ENCODE measurements at regions not wholly inside any gene's neighbourhood (a gene's known extent, or its start where the extent isn't known, plus 50 kb on each side); places are given as distances from the start of the nearest gene placed in this dataset.

DNA sequence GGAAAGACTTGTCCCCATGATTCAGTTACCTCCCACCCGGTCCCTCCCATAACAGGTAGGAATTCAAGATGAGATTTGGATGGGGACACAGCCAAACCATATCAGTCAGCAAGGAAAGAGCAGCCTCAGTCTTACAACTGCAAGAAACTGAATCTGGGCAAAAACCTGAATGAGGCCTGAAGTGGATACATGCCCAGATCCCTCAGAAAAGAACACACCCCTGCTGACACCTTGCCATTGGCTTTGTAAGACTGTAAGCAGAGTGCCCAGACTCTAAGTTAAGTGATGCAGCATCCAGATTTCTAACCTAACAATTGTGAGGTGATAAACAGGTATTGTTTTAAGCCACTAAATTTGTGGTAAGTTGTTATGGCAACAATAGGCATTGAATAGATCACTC is 670.8 kb downstream of the SORCS1 start:
- H3K79me2 ChIP-seq (ENCODE audit: control insufficient read depth, insufficient read depth, low read length): no peaks in the 10 kb centered on the region
- Mint-ChIP-seq H3K4me3 (no peak overlapping the region), H3K27ac (no peak overlapping the region), H3K4me1 (no peaks in the 10 kb centered on the region), H3K27me3 (no peaks in the 10 kb centered on the region), H3K9me3 (ENCODE audit: insufficient read depth) (no peaks in the 10 kb centered on the region)
- CTCF ChIA-PET: no interaction called here
- no peak overlapping the region for H3K9ac ChIP-seq (ENCODE audit: low read length)
- ATAC-seq (ENCODE audit: low read depth): no peak
- no peak overlapping the region for H3K4me2 ChIP-seq (replicated peaks; ENCODE audit: low read depth, low read length, poor library complexity, severe bottlenecking)
- no CpG with 5 or more reads among the region's 1 CpG for WGBS (ENCODE audit: insufficient coverage)
- intact Hi-C loops (cut with micrococcal nuclease): no loop called here
- no peak overlapping the region for H3K27ac ChIP-seq (ENCODE audit: low read length in 2 of 2)
- no peaks in the 10 kb centered on the region for H4K20me1 ChIP-seq (ENCODE audit: control insufficient read depth, insufficient read depth, low read length, poor library complexity, severe bottlenecking)
- H3K9me3 ChIP-seq (ENCODE audit: control extremely low read depth in 1 of 3, control insufficient read depth in 2 of 3, insufficient read depth in 1 of 3, low read length in 2 of 3): no peaks in the 10 kb centered on the region
- H3K4me1 ChIP-seq (ENCODE audit: control insufficient read depth in 2 of 2, insufficient read depth in 2 of 2, low read length in 2 of 2): no peaks in the 10 kb centered on the region
- H2AFZ ChIP-seq (ENCODE audit: insufficient read depth, low read depth, low read length, poor library complexity, severe bottlenecking): no peak overlapping the region
- no peaks in the 10 kb centered on the region for H3K27me3 ChIP-seq (replicated peaks in 1 of 4; ENCODE audit: control extremely low read depth in 1 of 4, control insufficient read depth in 3 of 4, insufficient read depth in 4 of 4, low read length in 3 of 4)
- no peak overlapping the region for H3K4me3 ChIP-seq (ENCODE audit: control extremely low read depth in 1 of 5, extremely low read depth in 1 of 5, insufficient read depth in 1 of 5, low read depth in 2 of 5, low read length in 4 of 5)
- no peaks in the 10 kb centered on the region for H3K36me3 ChIP-seq (replicated peaks in 1 of 2; ENCODE audit: control extremely low read depth in 1 of 2, control insufficient read depth in 1 of 2, extremely low read depth in 1 of 2, insufficient read depth in 2 of 2, low read length in 1 of 2)
- POLR2A ChIA-PET: no interaction called here
- TF ChIP-seq EZH2 (IDR thresholded peaks at IDR 0.05; ENCODE audit: borderline replicate concordance, insufficient read depth, low read depth, low read length, poor library complexity, severe bottlenecking): no peak
- TF ChIP-seq, protein P1, sequence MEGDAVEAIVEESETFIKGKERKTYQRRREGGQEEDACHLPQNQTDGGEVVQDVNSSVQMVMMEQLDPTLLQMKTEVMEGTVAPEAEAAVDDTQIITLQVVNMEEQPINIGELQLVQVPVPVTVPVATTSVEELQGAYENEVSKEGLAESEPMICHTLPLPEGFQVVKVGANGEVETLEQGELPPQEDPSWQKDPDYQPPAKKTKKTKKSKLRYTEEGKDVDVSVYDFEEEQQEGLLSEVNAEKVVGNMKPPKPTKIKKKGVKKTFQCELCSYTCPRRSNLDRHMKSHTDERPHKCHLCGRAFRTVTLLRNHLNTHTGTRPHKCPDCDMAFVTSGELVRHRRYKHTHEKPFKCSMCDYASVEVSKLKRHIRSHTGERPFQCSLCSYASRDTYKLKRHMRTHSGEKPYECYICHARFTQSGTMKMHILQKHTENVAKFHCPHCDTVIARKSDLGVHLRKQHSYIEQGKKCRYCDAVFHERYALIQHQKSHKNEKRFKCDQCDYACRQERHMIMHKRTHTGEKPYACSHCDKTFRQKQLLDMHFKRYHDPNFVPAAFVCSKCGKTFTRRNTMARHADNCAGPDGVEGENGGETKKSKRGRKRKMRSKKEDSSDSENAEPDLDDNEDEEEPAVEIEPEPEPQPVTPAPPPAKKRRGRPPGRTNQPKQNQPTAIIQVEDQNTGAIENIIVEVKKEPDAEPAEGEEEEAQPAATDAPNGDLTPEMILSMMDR (IDR thresholded peaks at IDR 0.05): no peak
- no peak for DNase-seq

DNA sequence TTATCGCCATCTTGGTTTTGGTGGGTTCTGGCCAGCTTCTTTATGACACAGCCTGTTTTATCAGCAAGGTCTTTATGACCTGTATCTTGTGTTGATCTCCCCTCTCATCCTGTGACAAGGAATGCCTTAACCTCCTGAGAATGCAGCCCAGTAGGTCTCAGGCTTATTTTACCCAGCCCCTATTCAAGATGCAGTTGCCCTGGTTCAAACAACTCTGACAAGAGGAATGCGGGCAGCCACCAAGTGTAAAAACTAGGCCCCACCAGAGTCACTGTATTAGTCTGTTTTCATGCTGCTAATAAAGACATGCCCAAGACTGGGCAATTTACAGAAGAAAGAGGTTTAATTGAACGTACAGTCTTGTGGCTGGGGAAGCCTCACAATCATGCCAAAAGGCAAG is 671.3 kb downstream of the SORCS1 start:
- Mint-ChIP-seq H3K4me1 (no peaks in the 10 kb centered on the region), H3K27ac (no peak overlapping the region), H3K9me3 (ENCODE audit: insufficient read depth) (no peaks in the 10 kb centered on the region), H3K27me3 (no peaks in the 10 kb centered on the region), H3K4me3 (no peak overlapping the region)
- Histone ChIP-seq H3K4me3 (ENCODE audit: control extremely low read depth in 1 of 5, extremely low read depth in 1 of 5, insufficient read depth in 1 of 5, low read depth in 2 of 5, low read length in 4 of 5) (no peak overlapping the region), H3K9me3 (ENCODE audit: control extremely low read depth in 1 of 3, control insufficient read depth in 2 of 3, insufficient read depth in 1 of 3, low read length in 2 of 3) (no peaks in the 10 kb centered on the region), H3K27me3 (replicated peaks in 1 of 4; ENCODE audit: control extremely low read depth in 1 of 4, control insufficient read depth in 3 of 4, insufficient read depth in 4 of 4, low read length in 3 of 4) (no peaks in the 10 kb centered on the region), H3K4me1 (ENCODE audit: control insufficient read depth in 2 of 2, insufficient read depth in 2 of 2, low read length in 2 of 2) (no peaks in the 10 kb centered on the region), H3K79me2 (ENCODE audit: control insufficient read depth, insufficient read depth, low read length) (no peaks in the 10 kb centered on the region), H4K20me1 (ENCODE audit: control insufficient read depth, insufficient read depth, low read length, poor library complexity, severe bottlenecking) (no peaks in the 10 kb centered on the region), H2AFZ (ENCODE audit: insufficient read depth, low read depth, low read length, poor library complexity, severe bottlenecking) (no peak overlapping the region), H3K4me2 (replicated peaks; ENCODE audit: low read depth, low read length, poor library complexity, severe bottlenecking) (no peak overlapping the region), H3K9ac (ENCODE audit: low read length) (no peak overlapping the region), H3K36me3 (replicated peaks in 1 of 2; ENCODE audit: control extremely low read depth in 1 of 2, control insufficient read depth in 1 of 2, extremely low read depth in 1 of 2, insufficient read depth in 2 of 2, low read length in 1 of 2) (no peaks in the 10 kb centered on the region), H3K27ac (ENCODE audit: low read length in 2 of 2) (no peak overlapping the region)
- intact Hi-C loops (cut with micrococcal nuclease): no loop called here
- ATAC-seq (ENCODE audit: low read depth) (no peak), DNase-seq (no peak)
- CTCF ChIA-PET: no interaction called here
- TF ChIP-seq EZH2 (IDR thresholded peaks at IDR 0.05; ENCODE audit: borderline replicate concordance, insufficient read depth, low read depth, low read length, poor library complexity, severe bottlenecking): no peak
- TF ChIP-seq, protein P1 (IDR thresholded peaks at IDR 0.05): no peak
- POLR2A ChIA-PET: no interaction called here
- WGBS (ENCODE audit: insufficient coverage): 89% methylated on average over 2 of the region's 3 CpGs

Data from B cell (primary cell).